ENCODE measurements at regions not wholly inside any gene's neighbourhood (a gene's known extent, or its start where the extent isn't known, plus 50 kb on each side); places are given as distances from the start of the nearest gene placed in this dataset.

GRCh38 chr12:90859591-90859990 is 95.4 kb downstream of the CCER1 start:
- H3K27ac ChIP-seq, result no peak overlapping the region
- H3K4me1 ChIP-seq, result no peaks in the 10 kb centered on the region
- no peak for TF ChIP-seq CTCF (IDR thresholded peaks at IDR 0.05)
- no peaks in the 10 kb centered on the region for H3K36me3 ChIP-seq
- H3K4me3 ChIP-seq, result no peak overlapping the region
- no peaks in the 10 kb centered on the region for H3K27me3 ChIP-seq
- ATAC-seq (no peak), DNase-seq (no peak)
- intact Hi-C loops (cut with DNase I), result no loop called here
- peaks cover 0 to 7% of the 10 kb centered on the region in 2 donors for H3K9me3 ChIP-seq

DNA sequence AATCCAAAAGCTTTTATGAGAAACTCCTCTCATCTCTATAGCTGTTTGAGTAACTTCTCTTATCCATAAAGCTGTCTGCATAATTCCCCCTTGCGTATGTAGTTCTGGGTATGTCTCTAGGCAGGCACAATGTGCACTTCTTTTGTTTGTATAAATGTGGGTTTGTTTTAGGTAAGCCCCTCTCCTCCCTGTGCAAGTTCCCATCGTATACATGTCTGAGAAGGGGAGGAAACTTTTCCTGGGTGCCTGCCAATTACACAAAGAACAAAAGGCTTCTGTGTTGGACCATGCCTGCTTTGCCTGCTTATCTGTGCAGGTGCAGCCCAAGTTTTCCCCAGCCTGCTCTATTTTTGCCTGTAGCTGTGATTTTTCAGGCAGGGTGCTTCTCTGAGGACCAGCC is 96.7 kb downstream of the CCER1 start:
- Histone ChIP-seq H3K4me1 (no peaks in the 10 kb centered on the region), H3K36me3 (no peaks in the 10 kb centered on the region), H3K27ac (no peak overlapping the region), H3K9me3 (peaks cover 0 to 7% of the 10 kb centered on the region in 2 donors), H3K27me3 (no peaks in the 10 kb centered on the region), H3K4me3 (no peak overlapping the region)
- DNase-seq (peak in 2 of 4 donors; percentile 15 to 36), ATAC-seq (no peak)
- no peak for TF ChIP-seq CTCF (IDR thresholded peaks at IDR 0.05)
- intact Hi-C loops (cut with DNase I), result no loop called here

- Histone ChIP-seq H3K36me3 (no peaks in the 10 kb centered on the region), H3K9me3 (no peaks in the 10 kb centered on the region), H3K4me1 (no peaks in the 10 kb centered on the region), H3K27me3 (no peaks in the 10 kb centered on the region), H3K27ac (no peak overlapping the region), H3K4me3 (no peak overlapping the region)
- intact Hi-C loops (cut with DNase I), result no loop called here
- DNase-seq (no peak), ATAC-seq (no peak)
- TF ChIP-seq CTCF (IDR thresholded peaks at IDR 0.05), result no peak
These were observed 99.4 kb downstream of the CCER1 start for GRCh38 chr12:90855534-90855933.

- no peaks in the 10 kb centered on the region for H3K4me1 ChIP-seq
- DNase-seq, result peak in 2 of 4 donors; percentile 32 to 55
- no peak overlapping the region for H3K27ac ChIP-seq
- peak; percentile 51 to 55 for TF ChIP-seq CTCF (IDR thresholded peaks at IDR 0.05)
- no peaks in the 10 kb centered on the region for H3K9me3 ChIP-seq
- no peaks in the 10 kb centered on the region for H3K27me3 ChIP-seq
- H3K36me3 ChIP-seq, result no peaks in the 10 kb centered on the region
- peak; percentile 69 for ATAC-seq
- no peak overlapping the region for H3K4me3 ChIP-seq
- intact Hi-C loops (cut with DNase I), result no loop called here
These were observed 100.8 kb downstream of the CCER1 start for GRCh38 chr12:90854136-90854689.

DNA sequence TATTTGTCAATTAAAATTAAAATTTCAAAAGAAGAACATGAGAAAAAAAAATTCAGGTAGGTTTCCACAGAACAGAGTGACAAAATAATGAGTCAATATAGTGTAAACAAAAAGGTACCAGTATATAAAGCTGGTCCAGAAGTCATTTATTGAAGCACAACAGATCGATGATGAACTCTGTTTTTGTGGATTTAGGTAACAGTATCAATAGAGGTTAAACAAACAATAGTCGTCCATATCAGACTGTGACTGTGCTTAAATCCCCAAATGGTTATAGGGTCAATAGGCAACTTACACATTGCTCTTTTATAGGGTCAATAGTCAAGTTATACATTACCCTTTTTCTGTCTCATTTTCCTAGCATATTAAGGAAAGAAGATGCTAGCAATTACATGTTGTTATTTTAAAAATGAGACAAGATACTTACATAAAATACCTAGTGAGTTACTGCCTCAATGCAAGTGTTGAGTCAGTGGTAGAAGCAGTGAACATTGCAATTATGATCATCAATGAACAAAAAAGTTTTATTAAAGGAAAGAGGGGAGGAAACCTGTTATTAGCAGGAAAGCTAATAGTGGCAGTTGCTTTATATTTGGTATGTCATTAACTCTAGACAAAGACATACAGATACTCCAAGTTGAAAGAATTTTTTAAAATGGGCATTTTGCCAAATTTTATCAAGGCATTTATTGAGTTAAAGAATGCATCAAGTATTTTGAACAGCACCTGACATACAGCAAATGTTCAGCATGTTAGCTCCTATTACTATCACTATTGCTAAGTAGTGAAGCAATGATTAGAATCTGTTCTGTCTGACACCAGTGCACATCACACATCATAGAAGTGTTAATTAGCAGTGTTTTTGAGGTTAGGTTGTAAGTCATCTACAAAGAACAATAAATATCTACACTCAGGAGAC is 102.9 kb downstream of the CCER1 start:
- Histone ChIP-seq H3K36me3 (no peaks in the 10 kb centered on the region), H3K27ac (no peak overlapping the region), H3K27me3 (no peaks in the 10 kb centered on the region), H3K4me1 (no peaks in the 10 kb centered on the region), H3K4me3 (no peak overlapping the region), H3K9me3 (no peaks in the 10 kb centered on the region)
- ATAC-seq (no peak), DNase-seq (no peak)
- intact Hi-C loops (cut with DNase I), result no loop called here
- no peak for TF ChIP-seq CTCF (IDR thresholded peaks at IDR 0.05)

All from left lung (tissue), 4 donors.